ENCODE measurements at regions not wholly inside any gene's neighbourhood (a gene's known extent, or its start where the extent isn't known, plus 50 kb on each side); places are given as distances from the start of the nearest gene placed in this dataset.
"Not testable (repeated sequence)": the region's sequence is repeated elsewhere in the genome, so short reads cannot be mapped to it uniquely, and the experiment has no call there.

DNA sequence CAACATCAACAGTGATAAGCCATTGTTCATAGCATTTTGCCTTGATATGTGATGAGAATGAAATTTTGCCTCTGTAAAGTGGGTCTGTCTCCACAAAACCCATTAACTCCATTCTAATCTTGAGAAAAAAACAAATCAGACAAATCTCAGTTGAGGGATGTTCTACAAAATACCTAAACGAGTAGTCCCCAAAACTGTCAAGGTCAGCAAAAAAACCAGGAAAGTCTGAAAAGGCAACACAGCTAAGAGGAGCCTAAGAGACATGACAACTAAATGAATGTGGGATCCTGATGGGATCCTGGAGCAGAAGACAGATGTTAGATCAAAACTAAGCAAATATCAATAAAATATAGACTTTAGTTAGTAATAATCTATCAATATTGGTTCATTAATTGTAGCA lies 431.6 kb upstream of the SPTLC3 start:
- Mint-ChIP-seq H3K36me3 (peaks cover 9% of the 10 kb centered on the region), H3K4me1 (peaks cover 11% of the 10 kb centered on the region; the same call in 1 of the 2 replicates), H3K4me3 (no peak overlapping the region), H3K27me3 (ENCODE audit: low read depth) (no peaks in the 10 kb centered on the region), H3K27ac (no peak overlapping the region), H3K9me3 (peaks cover 11% of the 10 kb centered on the region)
- DNase-seq (ENCODE audit: low spot score) (no peak), ATAC-seq (no peak)
- ChIA-PET POLR2A (no interaction called here), CTCF (no interaction called here)
- TF ChIP-seq SMAD3 (CRISPR knock-in tag; IDR thresholded peaks at IDR 0.05; ENCODE audit: borderline replicate concordance): no peak
- TF ChIP-seq, protein P1, sequence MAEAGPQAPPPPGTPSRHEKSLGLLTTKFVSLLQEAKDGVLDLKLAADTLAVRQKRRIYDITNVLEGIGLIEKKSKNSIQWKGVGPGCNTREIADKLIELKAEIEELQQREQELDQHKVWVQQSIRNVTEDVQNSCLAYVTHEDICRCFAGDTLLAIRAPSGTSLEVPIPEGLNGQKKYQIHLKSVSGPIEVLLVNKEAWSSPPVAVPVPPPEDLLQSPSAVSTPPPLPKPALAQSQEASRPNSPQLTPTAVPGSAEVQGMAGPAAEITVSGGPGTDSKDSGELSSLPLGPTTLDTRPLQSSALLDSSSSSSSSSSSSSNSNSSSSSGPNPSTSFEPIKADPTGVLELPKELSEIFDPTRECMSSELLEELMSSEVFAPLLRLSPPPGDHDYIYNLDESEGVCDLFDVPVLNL (CRISPR knock-in tag; IDR thresholded peaks at IDR 0.05; ENCODE audit: borderline replicate concordance, low read depth): no peak

DNA sequence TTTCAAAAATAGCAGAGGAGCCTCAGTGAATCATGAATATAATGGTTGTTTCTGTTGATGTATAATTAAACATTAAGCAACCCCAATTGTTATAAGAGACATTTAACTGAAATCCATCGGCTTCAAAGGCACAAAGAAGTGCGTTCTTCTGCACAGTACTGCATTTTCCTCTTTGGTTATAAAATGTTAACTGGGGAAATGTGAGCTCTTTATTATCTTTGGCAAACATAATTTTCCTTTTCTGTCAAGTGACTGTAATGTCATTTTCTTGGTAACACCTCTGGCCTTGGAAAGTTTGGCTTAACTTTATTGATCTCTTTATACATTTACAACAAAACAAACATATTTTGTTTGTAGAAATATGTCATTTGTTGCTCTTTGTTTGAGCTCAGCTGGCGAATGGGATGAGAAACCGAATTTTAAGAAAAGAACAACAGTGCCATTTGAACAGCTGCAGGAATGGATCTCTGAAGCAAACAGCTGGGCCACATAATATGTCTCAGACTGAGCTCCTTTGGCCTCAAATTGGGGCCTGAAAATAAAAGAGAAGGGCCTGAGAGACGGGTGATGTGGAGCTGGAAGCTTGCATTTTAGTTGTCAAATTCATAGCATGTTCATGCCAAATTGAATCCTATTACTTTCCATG lies 427.0 kb upstream of the SPTLC3 start:
- DNase-seq (ENCODE audit: low spot score) (no peak), ATAC-seq (no peak)
- no peak overlapping the region for H3K27ac Mint-ChIP-seq
- H3K9me3 Mint-ChIP-seq: peaks cover 25% of the 10 kb centered on the region
- ChIA-PET CTCF (interaction anchor here (1.0 to 1.3 kb wide), 2 partner anchors 11 to 79 kb away, joined by 3 read pairs; no protein-coding TSS in a partner anchor), POLR2A (interaction anchor here (0.9 kb wide), 1 partner anchor 9 kb away, joined by 3 read pairs; no protein-coding TSS in a partner anchor)
- peaks cover 2% of the 10 kb centered on the region; the same call in 1 of the 2 replicates for H3K27me3 Mint-ChIP-seq (ENCODE audit: low read depth)
- peaks cover 25% of the 10 kb centered on the region for H3K36me3 Mint-ChIP-seq
- no peak overlapping the region for H3K4me3 Mint-ChIP-seq
- H3K4me1 Mint-ChIP-seq: no peaks in the 10 kb centered on the region
- TF ChIP-seq NFATC4 (CRISPR knock-in tag; IDR thresholded peaks at IDR 0.05): no peak

DNA sequence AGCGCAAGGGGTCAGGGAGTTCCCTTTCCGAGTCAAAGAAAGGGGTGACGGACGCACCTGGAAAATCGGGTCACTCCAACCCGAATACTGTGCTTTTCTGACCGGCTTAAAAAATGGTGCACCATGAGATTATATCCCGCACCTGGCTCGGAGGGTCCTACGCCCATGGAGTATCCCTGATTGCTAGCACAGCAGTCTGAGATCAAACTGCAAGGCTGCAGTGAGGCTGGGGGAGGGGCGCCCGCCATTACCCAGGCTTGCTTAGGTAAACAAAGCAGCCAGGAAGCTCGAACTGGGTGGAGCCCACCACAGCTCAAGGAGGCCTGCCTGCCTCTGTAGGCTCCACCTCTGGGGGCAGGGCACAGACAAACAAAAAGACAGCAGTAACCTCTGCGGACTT lies 426.1 kb upstream of the SPTLC3 start:
- ATAC-seq; POLR2A ChIA-PET; H3K27me3 Mint-ChIP-seq (ENCODE audit: low read depth); H3K4me1 Mint-ChIP-seq; H3K27ac Mint-ChIP-seq; H3K4me3 Mint-ChIP-seq; CTCF ChIA-PET: not testable (repeated sequence)
- DNase-seq (ENCODE audit: low spot score): peak; percentile 39
- peaks cover 25% of the 10 kb centered on the region for H3K9me3 Mint-ChIP-seq
- peaks cover 25% of the 10 kb centered on the region for H3K36me3 Mint-ChIP-seq

DNA sequence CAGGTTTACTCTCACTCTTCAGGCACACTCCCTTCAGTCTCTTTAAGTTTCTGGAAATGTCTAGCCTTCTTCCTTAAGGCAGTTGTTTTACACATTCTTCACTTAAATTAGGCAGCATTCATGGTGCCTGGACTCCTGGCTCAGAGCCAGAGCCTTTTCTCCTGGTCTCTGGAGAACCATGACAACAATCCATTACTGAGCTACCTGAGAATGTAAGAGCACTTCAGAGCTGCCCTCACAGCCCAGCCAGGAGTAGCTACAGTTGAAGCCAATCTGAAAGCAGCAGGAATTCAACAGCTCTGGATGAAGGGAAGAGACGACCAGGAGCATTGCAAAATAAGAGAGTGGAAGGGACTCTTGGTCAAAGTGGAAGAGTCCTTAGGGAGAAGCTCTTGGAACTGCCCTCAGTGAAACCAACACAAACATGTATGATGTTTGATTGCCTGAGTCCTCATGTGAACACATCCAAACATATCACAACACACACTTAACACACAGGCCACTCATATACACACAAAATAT lies 416.8 kb upstream of the SPTLC3 start:
- peak overlapping the region; percentile 44 for H3K27ac Mint-ChIP-seq
- no peak for DNase-seq (ENCODE audit: low spot score)

DNA sequence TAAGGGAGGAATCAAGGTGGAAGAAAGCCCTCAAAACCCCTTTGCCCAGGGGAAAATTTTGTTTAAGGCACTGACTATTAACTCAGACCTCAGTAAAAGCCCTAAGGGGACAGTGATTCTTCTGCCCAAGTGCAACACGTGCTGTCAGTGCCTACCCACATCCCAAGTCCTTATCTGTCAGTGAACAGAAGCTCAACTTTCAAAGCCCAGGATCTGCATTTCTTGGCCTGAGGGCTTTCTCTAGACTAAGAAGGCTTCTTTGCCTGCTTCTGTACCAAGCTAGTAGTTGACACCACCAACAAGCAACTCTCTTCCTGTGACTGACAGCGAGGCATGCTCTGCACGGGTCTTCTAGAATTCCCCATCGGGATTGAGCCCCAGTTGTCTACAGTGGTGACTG lies 416.0 kb upstream of the SPTLC3 start:
- Mint-ChIP-seq H3K4me3 (no peak overlapping the region), H3K4me1 (peaks cover 67% of the 10 kb centered on the region), H3K36me3 (no peaks in the 10 kb centered on the region), H3K27ac (no peak overlapping the region), H3K27me3 (ENCODE audit: low read depth) (no peaks in the 10 kb centered on the region; the same call in 1 of the 2 replicates), H3K9me3 (no peaks in the 10 kb centered on the region)
- no peak for ATAC-seq
- ChIA-PET CTCF (no interaction called here), POLR2A (no interaction called here)
- DNase-seq (ENCODE audit: low spot score): no peak
- TF ChIP-seq NR1H2 (CRISPR knock-in tag; IDR thresholded peaks at IDR 0.05): no peak
- no peak for TF ChIP-seq ETV6 (CRISPR knock-in tag; IDR thresholded peaks at IDR 0.05)
- no peak for TF ChIP-seq ATF1 (CRISPR knock-in tag; IDR thresholded peaks at IDR 0.05)
- TF ChIP-seq, protein P1 (CRISPR knock-in tag; IDR thresholded peaks at IDR 0.05; ENCODE audit: borderline replicate concordance, low read depth): no peak
- TF ChIP-seq, protein P2, sequence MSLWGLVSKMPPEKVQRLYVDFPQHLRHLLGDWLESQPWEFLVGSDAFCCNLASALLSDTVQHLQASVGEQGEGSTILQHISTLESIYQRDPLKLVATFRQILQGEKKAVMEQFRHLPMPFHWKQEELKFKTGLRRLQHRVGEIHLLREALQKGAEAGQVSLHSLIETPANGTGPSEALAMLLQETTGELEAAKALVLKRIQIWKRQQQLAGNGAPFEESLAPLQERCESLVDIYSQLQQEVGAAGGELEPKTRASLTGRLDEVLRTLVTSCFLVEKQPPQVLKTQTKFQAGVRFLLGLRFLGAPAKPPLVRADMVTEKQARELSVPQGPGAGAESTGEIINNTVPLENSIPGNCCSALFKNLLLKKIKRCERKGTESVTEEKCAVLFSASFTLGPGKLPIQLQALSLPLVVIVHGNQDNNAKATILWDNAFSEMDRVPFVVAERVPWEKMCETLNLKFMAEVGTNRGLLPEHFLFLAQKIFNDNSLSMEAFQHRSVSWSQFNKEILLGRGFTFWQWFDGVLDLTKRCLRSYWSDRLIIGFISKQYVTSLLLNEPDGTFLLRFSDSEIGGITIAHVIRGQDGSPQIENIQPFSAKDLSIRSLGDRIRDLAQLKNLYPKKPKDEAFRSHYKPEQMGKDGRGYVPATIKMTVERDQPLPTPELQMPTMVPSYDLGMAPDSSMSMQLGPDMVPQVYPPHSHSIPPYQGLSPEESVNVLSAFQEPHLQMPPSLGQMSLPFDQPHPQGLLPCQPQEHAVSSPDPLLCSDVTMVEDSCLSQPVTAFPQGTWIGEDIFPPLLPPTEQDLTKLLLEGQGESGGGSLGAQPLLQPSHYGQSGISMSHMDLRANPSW (CRISPR knock-in tag; conservative IDR thresholded peaks at IDR 0.05; ENCODE audit: low read depth): no peak
- TF ChIP-seq NFYB (CRISPR knock-in tag; conservative IDR thresholded peaks at IDR 0.05; ENCODE audit: low read depth): no peak
- TF ChIP-seq ZNF219 (CRISPR knock-in tag; IDR thresholded peaks at IDR 0.05; ENCODE audit: borderline replicate concordance): no peak
- TF ChIP-seq, protein P3, sequence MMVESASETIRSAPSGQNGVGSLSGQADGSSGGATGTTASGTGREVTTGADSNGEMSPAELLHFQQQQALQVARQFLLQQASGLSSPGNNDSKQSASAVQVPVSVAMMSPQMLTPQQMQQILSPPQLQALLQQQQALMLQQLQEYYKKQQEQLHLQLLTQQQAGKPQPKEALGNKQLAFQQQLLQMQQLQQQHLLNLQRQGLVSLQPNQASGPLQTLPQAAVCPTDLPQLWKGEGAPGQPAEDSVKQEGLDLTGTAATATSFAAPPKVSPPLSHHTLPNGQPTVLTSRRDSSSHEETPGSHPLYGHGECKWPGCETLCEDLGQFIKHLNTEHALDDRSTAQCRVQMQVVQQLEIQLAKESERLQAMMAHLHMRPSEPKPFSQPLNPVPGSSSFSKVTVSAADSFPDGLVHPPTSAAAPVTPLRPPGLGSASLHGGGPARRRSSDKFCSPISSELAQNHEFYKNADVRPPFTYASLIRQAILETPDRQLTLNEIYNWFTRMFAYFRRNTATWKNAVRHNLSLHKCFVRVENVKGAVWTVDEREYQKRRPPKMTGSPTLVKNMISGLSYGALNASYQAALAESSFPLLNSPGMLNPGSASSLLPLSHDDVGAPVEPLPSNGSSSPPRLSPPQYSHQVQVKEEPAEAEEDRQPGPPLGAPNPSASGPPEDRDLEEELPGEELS (CRISPR knock-in tag; IDR thresholded peaks at IDR 0.05): no peak

More for the DNA sequence above, 416.8 kb upstream of the SPTLC3 start:
- ChIA-PET POLR2A (no interaction called here), CTCF (no interaction called here)
- no peak overlapping the region; the same call in 1 of the 2 replicates for H3K4me3 Mint-ChIP-seq
- no peaks in the 10 kb centered on the region for H3K36me3 Mint-ChIP-seq
- H3K9me3 Mint-ChIP-seq: no peaks in the 10 kb centered on the region
- H3K27me3 Mint-ChIP-seq (ENCODE audit: low read depth): no peaks in the 10 kb centered on the region; the same call in 1 of the 2 replicates
- TF ChIP-seq, protein P4, sequence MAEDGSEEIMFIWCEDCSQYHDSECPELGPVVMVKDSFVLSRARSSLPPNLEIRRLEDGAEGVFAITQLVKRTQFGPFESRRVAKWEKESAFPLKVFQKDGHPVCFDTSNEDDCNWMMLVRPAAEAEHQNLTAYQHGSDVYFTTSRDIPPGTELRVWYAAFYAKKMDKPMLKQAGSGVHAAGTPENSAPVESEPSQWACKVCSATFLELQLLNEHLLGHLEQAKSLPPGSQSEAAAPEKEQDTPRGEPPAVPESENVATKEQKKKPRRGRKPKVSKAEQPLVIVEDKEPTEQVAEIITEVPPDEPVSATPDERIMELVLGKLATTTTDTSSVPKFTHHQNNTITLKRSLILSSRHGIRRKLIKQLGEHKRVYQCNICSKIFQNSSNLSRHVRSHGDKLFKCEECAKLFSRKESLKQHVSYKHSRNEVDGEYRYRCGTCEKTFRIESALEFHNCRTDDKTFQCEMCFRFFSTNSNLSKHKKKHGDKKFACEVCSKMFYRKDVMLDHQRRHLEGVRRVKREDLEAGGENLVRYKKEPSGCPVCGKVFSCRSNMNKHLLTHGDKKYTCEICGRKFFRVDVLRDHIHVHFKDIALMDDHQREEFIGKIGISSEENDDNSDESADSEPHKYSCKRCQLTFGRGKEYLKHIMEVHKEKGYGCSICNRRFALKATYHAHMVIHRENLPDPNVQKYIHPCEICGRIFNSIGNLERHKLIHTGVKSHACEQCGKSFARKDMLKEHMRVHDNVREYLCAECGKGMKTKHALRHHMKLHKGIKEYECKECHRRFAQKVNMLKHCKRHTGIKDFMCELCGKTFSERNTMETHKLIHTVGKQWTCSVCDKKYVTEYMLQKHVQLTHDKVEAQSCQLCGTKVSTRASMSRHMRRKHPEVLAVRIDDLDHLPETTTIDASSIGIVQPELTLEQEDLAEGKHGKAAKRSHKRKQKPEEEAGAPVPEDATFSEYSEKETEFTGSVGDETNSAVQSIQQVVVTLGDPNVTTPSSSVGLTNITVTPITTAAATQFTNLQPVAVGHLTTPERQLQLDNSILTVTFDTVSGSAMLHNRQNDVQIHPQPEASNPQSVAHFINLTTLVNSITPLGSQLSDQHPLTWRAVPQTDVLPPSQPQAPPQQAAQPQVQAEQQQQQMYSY (CRISPR knock-in tag; IDR thresholded peaks at IDR 0.05): peak; percentile 45
- no peak for TF ChIP-seq KAT7 (CRISPR knock-in tag; IDR thresholded peaks at IDR 0.05; ENCODE audit: borderline replicate concordance)
- peak; percentile 62 for ATAC-seq
- H3K4me1 Mint-ChIP-seq: peaks cover 62% of the 10 kb centered on the region

Data from WTC11 (cell line).